DMS53 (cell line): ENCODE measurements at regions not wholly inside any gene's neighbourhood (a gene's known extent, or its start where the extent isn't known, plus 50 kb on each side); places are given as distances from the start of the nearest gene placed in this dataset.
"Not testable (repeated sequence)": the region's sequence is repeated elsewhere in the genome, so short reads cannot be mapped to it uniquely, and the experiment has no call there.

Experiments used
- DNase-seq: peaks from one replicate; lab custom pipeline; 2025; lab: John Stamatoyannopoulos, UW

DNA sequence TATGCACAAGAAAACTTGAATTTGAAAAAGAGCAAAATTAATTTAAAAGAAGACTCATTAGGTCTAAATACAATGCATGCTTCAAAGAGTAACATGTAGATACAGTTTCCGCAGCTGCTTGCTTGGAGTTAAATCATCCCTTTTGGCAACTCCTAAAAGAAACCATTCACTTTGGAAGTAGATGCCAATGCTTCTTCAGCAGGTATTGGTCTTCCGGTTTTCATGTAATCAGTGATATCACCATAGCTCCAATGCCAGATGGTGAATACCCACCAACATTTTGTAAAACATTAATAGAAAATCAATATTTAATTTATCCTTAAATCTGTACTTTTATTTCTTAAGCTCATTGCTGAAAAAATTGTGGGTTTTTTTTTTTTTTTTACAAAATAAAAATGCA, 381.1 kb upstream of the PHF14 start:
- no peak for DNase-seq

DNA sequence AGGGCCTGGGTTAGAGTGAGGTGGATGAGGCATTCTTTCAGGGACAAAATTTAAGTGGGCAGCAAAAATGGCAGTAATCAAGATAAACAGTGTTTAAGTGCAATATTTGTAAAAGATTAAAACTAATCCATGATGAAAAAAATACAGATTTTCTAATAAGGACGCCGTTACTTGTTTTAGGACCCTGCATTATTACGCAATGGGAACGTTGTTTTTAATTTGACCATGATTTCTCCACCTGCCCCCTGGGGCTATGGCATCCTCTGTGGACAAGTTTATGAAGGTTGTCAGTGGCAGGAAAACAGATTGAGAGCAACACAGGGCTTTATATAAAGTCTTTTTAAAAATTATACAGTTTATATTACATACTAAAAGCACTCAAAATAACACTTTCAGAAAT, 380.6 kb upstream of the PHF14 start:
- DNase-seq: no peak

DNA sequence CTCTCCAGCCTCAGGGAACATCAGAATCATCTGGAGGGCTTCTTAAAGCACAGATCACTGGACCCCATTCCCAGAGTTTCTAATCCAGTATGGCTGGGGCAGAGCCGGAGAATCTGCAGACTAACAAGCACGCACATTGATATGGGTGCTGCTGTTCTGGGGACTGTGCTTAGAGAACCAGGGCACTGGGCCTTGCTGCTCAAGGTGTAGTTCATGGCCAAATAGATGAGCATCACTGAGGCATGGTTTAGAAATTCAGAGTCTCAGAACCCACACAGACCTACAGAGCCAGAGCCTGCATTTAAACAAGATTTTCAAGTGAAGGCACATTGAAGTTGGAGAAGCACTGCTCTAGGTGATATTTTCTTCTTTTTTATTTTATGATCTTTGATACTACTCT, 376.8 kb upstream of the PHF14 start:
- DNase-seq: no peak

DNA sequence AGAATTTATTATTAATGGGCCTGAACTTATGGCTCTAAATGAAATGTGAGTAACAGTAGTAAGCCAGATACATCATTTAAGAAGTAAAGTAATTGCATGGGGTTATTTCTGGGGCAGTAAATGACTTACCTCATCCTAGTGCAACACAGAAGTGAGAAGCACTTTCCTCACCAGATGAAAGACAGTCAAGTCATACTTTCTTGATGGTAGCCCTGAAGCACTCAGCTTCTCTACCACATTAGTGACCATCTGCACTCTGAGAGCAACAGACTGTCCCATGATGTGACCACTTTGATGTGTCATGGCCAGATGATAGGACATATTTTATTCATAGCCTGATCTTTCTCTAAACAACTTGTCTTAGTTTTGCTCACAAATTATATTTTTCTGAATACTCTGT, 369.5 kb upstream of the PHF14 start:
- DNase-seq: no peak

DNA sequence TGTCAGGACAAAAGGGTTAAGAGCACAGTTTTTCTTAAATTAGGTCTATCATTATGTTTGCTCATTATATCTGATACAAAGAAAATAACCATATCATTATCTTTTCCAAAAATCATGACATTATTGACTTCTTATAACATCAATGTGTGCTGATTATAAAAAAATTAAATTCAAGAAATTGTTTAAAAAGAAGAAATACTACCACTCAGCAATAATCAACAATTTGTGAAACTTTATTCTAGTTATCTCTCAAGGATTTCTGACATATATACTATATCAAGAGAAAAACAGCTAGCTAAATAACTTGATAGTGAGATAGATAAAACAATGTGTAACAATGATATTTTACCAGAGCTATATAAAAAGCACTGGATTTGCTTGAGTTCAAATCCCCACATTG, 360.7 kb upstream of the PHF14 start:
- DNase-seq: no peak

DNA sequence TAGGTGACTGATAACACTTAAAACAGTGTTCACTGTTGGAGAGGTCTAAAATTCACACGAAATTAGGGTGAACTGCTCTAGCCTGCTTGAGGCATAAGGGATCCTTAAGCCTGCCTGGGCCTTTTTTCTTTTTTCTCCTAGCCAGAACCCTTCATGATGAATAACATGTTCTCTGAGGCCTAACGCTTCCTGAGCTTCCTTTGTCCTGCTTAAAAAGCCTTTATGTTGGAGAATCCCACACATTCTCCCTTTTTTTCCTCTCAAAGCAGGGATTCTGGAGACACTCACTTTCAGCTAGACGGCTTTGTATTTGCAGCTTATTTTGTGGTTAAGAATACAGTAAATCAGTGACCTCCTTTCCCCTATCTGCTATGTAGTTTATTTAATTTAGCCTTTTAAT, 354.7 kb upstream of the PHF14 start:
- DNase-seq: no peak

DNA sequence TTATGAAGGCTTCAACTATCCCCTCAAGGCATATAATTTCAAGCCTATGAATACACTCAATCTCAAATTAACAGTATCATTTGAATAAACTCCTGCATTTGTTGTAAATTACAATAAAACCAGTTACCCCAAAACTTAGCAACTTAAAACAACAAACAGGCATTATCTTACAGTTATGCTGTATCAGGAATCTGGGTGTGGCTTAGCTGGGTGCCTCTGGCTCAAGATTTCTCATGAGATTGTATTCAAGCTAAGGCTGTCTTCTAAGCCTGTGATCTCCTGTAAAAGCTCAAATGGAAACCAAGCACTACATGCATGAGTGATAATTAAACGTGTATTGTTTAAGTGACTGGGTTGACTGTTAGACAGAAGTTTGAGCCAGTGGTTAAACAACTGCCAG, 341.0 kb upstream of the PHF14 start:
- no peak for DNase-seq

DNA sequence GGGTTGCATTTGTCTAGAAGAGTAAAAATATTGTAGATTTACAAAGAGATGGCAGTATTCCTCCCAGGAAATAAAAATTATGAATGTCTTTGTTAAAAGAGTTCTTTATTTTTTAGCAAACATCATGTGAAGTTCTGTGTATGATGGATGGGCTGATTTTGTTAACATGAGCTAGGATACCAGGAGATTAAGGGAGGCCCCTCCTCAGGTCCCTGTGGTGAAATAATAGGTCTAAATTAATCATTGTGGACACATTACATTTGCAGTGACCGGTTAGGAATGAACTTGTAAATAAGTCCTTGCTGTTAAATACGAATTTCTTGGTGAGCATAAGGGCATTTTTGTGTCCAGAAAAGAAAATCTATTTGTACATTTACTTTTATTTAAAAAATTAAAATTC, 339.4 kb upstream of the PHF14 start:
- no peak for DNase-seq

DNA sequence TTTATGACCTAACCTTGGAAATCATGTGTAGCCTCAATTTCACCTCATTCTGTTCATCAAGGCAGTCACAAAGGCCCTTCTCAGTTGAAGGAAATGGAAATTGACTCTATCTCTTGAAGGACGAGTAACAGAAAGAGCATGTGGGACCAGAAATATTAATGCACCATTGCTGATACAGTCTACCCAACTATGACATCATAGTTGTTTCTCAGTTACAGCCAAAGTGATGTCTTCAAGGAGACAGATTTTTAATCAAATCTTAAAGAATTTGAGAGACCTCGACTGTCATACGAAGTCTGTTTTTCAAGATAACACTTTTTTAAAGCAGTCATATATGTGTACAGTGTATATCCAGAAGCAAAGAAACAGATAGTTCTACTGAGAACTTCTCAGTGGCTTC, 335.7 kb upstream of the PHF14 start:
- DNase-seq: no peak

DNA sequence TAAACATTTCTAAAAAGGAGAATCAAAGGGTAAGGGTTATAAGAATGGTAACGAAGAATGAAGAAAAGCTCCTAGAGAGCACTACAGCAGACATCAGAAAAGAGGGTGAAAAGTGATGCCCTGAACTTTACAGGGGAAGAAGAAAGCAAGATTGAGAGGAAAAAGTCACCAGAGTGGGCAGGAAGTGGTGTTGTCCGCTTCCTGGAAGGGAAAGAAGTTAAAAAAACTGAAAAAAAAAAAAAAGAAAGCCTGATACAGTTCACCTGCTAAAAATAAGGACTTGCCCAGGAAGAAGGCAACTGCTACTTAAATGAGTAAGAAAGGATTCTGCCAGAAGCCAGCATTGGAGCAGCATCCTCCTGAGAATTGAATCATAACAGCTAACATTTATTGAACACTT, 330.1 kb upstream of the PHF14 start:
- DNase-seq: no peak

DNA sequence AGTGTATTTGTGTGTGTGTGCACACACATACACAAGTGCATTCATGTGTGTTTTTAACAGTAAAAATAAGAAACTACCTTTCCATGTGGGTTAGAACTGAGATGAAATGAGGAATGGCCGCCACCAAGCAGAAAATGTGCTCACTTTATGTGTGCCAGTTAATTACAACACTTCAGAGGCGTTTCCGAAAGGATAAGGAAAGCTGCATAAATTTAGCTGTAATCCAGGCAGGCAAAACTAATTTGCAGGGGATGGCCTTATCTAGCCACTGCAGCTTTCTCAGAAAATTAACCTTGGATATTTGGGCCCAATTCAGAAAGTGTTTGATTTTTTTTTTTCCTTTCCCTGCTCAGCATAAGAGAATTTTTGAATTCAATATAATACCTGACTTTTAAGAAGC, 328.8 kb upstream of the PHF14 start:
- DNase-seq: no peak

DNA sequence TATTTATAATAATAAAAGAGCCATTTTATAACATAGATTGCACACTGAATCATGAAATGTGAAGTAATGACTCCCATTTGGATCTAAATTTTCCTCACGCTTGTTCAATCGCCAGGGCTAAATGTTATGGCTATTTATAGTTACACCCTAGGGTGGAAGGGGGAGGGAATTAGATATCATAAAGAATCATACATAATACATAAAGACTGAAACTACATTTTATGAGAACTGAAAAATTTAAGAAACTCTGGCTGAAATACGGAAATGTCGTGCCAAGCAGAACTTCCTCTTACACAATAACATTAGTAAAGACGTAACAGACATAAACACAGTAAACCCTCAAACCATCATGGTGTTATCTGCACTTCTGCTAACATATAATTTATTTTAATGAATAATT, 327.5 kb upstream of the PHF14 start:
- no peak for DNase-seq

DNA sequence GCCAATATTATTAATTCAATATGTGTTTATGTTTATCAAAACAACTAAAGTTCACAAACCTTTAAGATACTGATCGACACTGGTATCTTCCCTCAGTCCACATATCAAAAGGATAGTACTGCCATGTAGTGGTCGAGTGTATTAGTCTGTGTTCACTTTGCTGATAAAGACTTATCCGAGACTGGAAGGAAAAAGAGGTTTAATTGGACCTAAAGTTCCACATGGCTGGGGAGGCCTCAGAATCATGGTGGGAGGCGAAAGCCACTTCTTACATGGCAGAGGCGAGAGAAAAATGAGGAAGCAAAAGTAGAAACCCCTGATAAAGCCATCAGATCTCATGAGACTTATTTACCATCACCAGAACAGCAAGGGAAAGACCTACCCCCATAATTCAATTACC, 325.4 kb upstream of the PHF14 start:
- no peak for DNase-seq

DNA sequence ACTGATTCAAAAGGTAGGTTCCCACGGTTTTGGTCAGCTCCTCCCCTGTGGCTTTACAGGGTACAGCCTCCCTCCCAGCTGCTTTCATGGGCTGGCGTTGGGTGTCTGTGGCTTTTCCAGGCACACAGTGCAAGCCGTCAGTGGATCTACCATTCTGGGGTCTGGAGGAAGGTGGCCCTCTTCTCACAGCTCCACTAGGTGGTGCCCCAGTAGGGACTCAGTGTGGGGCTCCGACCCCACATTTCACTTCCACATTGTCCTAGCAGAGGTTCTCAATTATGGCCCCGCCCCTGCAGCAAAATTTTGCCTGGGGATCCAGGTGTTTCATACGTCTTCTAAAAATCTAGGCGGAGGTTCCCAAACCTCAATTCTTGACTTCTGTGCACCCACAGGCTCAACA, 324.6 kb upstream of the PHF14 start:
- DNase-seq: not testable (repeated sequence)

DNA sequence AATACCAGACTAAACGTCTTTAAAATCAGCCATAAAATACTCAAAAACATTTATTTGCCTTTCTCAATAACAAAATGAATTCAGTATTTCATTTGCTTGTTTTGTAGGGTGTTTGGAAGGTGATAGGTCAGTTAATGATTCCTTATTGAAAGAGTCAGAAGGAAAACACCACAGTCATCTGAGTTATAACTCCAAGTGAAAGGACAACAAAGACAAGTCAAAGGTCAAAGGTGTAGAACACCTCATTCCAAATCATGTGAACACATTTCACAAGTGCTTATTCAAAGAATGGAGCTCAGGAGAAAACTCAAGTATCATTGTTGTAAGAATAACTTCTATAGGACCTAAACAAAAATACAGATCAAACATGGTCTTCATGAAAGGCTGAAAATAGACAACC, 318.6 kb upstream of the PHF14 start:
- DNase-seq: peak; percentile 40

DNA sequence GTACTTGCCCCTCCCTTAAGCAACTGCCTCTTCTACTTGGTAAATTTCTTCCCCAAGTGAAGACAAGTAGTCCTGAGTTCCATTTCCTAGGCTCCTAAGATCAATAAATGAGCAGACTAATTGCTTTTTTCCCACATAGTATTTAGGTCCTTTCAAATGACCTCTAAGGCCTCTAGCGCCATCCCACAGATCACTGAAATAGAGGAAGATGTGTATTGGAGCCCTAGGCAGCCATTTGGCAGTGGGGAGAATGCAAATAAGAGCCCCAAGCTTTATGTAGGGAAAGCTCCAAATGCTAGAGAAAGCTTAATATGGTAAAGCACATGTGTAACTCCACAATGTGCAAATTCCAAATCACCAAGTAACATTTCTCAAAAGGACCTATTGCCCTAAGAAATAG, 316.5 kb upstream of the PHF14 start:
- DNase-seq: no peak

DNA sequence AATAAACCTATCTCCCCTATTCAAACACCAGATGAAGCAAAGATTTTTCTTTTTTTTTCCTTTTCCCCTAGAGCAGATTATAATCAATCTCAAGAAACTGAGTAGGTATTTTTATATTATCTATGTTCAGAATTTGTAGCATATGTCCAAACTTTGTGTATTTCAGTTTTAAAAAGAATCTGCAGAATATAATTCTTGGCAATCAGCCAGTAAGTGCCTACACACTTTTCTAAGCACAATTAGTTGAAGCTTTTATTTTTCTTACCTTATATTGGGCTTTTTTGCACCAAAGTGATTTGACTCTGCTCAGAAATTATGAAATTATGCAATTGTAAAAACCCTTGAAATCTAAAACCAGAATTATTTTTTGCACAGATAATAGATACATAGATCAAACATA, 315.8 kb upstream of the PHF14 start:
- no peak for DNase-seq

DNA sequence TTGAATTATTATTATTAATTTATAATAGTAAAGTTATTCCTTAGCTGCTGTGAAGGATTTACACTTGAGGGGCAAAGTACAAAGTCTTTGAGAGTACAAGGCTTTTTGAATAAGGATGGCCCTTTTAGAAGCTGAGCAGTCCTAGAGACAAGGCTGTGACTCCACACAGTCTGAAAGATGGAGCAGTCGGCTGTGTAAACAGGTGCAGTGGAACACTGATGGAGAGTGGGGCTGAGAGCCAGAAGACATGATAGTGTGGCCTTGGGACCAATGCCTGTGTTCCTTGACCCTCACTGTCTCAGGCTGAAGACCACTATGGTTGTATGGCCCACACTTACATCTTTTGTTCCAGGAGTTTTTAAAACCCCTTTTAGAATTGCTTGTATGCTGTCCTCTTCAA, 311.2 kb upstream of the PHF14 start:
- no peak for DNase-seq

DNA sequence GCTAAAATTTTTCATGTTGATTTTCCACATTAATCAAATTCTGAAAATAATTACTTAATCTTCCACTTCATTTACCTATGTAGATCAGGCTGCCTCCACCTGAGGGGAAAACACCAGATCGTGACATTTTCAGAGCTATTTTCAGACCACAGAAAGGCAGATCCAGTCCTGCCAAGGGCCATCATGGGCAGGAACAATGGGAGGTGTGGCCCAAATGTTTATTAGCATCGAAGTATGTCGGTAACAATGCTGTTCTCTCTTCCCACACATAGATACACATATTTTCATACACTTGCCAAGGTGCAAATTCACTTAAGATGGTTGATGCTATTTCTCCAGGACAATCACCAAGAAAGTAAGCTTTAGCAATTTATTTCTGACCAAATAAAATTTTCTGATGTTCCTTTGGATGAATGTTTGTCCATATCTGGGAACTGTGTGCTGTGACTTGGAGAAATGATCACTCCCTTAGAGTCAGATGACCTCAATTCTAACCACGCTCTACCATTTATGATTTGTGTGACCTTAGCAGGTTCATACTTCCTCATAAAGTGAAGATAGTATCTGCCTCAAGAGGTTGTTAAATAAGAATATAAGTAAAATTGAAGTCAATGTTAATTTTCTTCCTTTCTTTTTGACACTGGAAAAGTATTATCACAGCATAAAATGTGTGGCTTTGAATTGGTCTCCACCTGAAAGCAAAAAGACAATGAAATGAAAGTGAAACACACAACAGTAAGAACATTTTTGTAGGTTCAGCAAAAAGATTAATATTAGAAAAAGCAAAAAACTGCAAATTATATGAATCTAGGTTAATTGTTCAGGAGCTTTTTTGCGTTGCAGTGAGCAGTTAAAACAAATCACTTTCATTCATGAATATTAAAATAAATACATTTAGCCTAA, 310.4 kb upstream of the PHF14 start:
- DNase-seq: no peak

DNA sequence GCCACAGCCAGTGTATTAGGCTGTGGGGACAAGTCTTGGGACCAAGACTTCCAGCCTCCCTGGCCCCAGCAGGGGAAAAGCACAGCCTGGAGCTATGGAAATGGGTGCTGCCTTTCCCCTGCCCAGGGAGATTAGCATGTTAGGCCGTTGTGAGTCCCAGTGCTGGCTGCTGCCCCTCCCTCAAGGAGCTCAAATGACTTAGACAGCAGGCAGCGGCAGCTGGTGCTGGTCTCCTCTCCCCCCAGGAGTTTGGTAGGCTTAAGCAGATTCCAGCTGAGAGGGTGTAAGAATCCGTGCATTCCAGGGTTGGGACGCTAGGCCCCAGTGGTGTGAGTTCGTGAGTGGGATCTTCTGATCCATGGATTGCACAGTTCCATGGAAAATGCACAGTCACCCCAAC, 301.5 kb upstream of the PHF14 start:
- no peak for DNase-seq

DNA sequence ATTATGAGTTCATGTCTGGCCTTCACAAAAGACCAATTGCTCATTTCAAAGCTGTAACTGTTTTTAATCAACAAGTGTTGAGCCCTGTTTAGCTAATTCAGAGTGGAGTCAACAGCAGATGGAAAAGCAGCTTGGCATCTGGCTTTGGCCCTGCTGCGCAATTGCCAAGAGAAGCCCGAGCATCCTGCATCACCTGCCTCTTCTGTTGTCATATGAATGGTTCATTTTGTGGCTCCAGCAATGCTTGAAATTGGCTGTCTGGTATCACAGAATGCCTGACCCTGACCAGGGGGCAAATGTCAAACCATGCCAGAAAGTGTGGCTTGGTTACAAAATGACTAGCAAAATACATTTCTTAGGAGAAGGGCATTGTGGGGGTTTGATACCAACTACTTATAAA, 296.5 kb upstream of the PHF14 start:
- DNase-seq: no peak

DNA sequence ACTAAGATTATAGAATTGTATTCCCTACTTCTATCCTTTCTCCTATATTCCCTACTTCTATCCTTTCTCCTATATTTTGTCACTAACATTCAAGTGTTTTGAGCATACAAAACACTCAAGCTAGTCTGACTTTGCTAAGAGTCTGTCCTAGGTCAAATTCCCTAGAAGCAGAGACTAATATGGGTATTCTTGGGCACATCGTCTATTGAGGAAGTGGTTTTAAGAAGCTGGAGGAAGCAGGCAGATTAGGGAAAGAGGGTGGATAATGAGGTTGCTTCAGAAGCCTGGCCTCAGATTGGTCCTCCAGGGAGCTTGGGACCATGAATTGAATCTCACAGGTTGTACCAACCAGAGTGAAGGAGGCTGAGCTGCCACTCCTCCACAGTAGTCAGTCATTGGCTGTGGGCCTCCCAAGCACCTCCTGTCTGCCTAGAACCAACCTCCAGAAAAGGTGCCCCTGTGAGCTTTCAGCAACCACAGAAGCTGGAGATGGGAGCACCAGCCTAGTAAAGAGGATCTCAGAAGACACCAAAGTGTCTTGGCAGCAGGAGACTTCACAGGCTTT, 295.9 kb upstream of the PHF14 start:
- no peak for DNase-seq

DNA sequence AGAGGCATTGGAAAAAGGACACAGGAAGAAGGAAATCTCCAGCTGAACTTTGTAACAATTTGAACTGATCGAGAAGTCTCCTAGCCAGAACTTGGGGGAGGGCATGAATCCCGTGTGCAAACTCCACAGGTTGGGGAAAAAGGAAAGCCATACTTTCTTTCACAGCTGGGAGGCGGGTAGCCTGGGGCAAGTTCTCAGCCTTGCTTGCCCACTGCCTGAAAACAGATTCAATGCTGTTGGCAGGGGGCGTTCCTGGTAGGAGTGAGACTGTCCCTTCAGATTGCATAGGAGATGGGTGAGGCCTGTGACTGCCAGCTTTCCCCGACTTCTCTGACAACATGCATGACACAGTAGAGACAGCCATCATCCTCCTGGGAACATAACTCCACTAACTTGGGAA, 289.1 kb upstream of the PHF14 start:
- no peak for DNase-seq

DNA sequence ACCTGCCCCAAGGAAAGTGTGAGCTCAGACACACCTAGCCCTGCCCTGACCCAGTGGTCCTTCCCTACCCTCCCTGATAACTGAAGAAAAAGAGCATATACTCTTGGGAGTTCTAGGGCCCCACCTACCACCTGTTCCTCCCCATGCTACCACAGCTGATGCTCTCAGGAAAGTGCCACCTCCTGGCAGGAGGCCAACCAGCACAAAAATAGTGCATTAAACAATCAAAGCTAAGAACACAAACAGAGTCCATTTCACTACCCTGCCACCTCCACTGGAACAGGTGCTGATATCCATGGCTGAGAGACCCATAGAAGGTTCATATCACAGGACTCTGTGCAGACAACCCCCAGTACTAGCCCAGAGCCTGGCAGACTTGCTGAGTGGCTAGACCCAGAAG, 288.6 kb upstream of the PHF14 start:
- DNase-seq: peak; percentile 23
